Suprapubic skin (tissue), 4 donors: ENCODE measurements at regions not wholly inside any gene's neighbourhood (a gene's known extent, or its start where the extent isn't known, plus 50 kb on each side); places are given as distances from the start of the nearest gene placed in this dataset.

Experiments used
- DNase-seq, 2 donors: peaks; one replicate each; pipeline ENCODE4 v3.0.0-alpha.2; 2019; ENCODE audit warnings: low spot score in 2 of 2
- H3K27ac ChIP-seq: fragments of 200-600 bp; sonication (generic); one replicate; pipeline ENCODE4 v1.5.1; 2019
- H3K27me3 ChIP-seq: fragments of 200-600 bp; sonication (generic); one replicate; pipeline ENCODE4 v1.5.1; 2019
- H3K36me3 ChIP-seq: fragments of 200-600 bp; sonication (generic); one replicate; pipeline ENCODE4 v1.5.1; 2019
- H3K4me1 ChIP-seq: fragments of 200-600 bp; sonication (generic); one replicate; pipeline ENCODE4 v1.5.1; 2019
- H3K4me3 ChIP-seq: fragments of 200-600 bp; sonication (generic); one replicate; pipeline ENCODE4 v1.5.1; 2019; ENCODE audit warnings: mild to moderate bottlenecking
- H3K9me3 ChIP-seq: fragments of 200-600 bp; sonication (generic); one replicate; pipeline ENCODE4 v1.5.1; 2019
- EP300 ChIP-seq: sonication (generic); formaldehyde crosslinking; IDR thresholded peaks from one replicate; pipeline ENCODE4 v1.6.1; 2017; ENCODE audit warnings: antibody characterized with exemption
- POLR2A ChIP-seq, 2 donors: fragments of 450-650 bp; IDR thresholded peaks; one replicate each; pipeline ENCODE4 v1.6.1; 2017; ENCODE audit warnings: antibody characterized with exemption in 2 of 2, mild to moderate bottlenecking in 2 of 2, moderate library complexity in 2 of 2
- POLR2AphosphoS5 ChIP-seq, 3 donors: sonication (generic); formaldehyde crosslinking; IDR thresholded peaks; one replicate each; pipeline ENCODE4 v1.6.1; 2017; ENCODE audit warnings: antibody characterized with exemption in 3 of 3
- WGBS: methylation state at CpG from one replicate; pipeline ENCODE4 v1.1.5; 2018; 5-methylcytosine and 5-hydroxymethylcytosine counted together
- TF ChIP-seq, protein P1 (sequence below), 2 donors: fragments of 200-600 bp in 1 of 2; fragments of 450-650 bp in 1 of 2; sonication (generic) in 1 of 2; IDR thresholded peaks; one replicate each; pipeline ENCODE4 v1.5.1; 2016 to 2019; ENCODE audit warnings: antibody characterized with exemption in 2 of 2, mild to moderate bottlenecking in 1 of 2, moderate library complexity in 1 of 2

DNA sequence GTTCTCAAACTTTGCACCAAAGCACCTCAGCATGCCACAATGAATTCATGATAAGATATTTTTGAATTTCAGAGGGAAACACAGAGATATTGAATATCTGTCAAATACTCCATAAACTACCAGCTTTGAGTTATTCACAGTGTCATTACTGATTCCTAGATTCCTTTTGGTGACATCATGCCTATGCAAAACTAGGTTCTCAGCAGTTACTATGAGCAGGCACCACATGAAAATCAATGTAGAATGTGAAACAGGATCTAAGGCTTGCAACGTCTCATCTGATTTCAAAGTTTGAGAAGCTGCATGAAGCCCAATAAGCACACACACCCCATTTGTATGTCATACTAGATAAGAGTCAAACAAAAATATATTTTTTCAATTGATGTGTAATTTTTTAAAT lies 426.5 kb downstream of the NR2F1-AS1 start:
- H3K9me3 ChIP-seq, result no peaks in the 10 kb centered on the region
- H3K4me3 ChIP-seq, result no peak overlapping the region
- H3K36me3 ChIP-seq, result no peaks in the 10 kb centered on the region
- no peaks in the 10 kb centered on the region for H3K27me3 ChIP-seq
- no peak overlapping the region for H3K27ac ChIP-seq
- DNase-seq, result no peak
- WGBS, result 90% methylated on average over 1 of the region's 1 CpG
- TF ChIP-seq POLR2AphosphoS5 (IDR thresholded peaks at IDR 0.05), result no peak
- TF ChIP-seq POLR2A (IDR thresholded peaks at IDR 0.05), result no peak
- TF ChIP-seq EP300, result no peak
- TF ChIP-seq, protein P1, sequence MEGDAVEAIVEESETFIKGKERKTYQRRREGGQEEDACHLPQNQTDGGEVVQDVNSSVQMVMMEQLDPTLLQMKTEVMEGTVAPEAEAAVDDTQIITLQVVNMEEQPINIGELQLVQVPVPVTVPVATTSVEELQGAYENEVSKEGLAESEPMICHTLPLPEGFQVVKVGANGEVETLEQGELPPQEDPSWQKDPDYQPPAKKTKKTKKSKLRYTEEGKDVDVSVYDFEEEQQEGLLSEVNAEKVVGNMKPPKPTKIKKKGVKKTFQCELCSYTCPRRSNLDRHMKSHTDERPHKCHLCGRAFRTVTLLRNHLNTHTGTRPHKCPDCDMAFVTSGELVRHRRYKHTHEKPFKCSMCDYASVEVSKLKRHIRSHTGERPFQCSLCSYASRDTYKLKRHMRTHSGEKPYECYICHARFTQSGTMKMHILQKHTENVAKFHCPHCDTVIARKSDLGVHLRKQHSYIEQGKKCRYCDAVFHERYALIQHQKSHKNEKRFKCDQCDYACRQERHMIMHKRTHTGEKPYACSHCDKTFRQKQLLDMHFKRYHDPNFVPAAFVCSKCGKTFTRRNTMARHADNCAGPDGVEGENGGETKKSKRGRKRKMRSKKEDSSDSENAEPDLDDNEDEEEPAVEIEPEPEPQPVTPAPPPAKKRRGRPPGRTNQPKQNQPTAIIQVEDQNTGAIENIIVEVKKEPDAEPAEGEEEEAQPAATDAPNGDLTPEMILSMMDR (IDR thresholded peaks at IDR 0.05), result no peak
- H3K4me1 ChIP-seq, result no peaks in the 10 kb centered on the region

DNA sequence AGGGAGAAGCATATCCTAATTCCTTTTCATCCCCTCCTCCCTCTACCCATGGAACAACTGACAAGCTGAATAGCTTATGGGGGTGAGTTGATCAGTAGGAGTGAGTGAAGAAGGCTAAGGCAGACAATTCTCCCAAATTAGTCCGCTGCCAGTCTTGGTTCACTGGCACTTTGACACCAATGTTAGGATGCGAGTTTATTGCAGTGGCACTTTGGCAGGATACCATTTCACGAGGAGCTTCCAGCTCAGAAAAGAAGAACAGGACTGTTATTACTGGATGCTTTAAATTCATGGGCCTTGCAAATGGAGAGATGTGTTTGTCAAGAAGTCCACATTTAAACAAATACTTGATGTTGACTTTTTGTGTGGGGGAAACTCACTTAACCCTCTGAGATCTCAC lies 427.6 kb downstream of the NR2F1-AS1 start:
- WGBS, result 85% methylated on average over 3 of the region's 3 CpGs
- H3K27ac ChIP-seq, result no peak overlapping the region
- TF ChIP-seq, protein P1 (IDR thresholded peaks at IDR 0.05), result no peak
- TF ChIP-seq POLR2AphosphoS5 (IDR thresholded peaks at IDR 0.05) (no peak), POLR2A (IDR thresholded peaks at IDR 0.05) (no peak), EP300 (no peak)
- no peak overlapping the region for H3K4me3 ChIP-seq
- H3K4me1 ChIP-seq, result no peaks in the 10 kb centered on the region
- H3K36me3 ChIP-seq, result no peaks in the 10 kb centered on the region
- no peaks in the 10 kb centered on the region for H3K27me3 ChIP-seq
- no peaks in the 10 kb centered on the region for H3K9me3 ChIP-seq
- no peak for DNase-seq

DNA sequence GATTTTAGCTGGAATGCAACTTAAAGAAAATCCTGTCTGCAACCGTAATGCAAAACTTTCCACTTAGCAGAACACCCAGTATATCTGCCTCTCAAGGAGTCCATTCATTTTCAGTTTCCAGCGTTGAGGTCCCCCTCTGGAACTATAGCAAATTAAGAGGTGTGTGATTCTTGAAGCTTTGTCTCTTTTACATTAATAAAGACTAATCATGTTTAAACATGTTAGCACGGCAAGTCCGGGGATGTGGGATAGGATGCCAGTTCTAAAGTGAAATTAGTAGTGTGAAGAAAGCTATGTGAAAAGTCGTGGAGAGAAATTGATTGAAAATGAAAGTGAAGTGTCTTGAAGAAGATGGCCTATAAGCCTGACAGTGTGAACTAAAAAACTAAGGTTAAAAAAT lies 429.1 kb downstream of the NR2F1-AS1 start:
- Histone ChIP-seq H3K4me3 (no peak overlapping the region), H3K36me3 (no peaks in the 10 kb centered on the region), H3K27ac (no peak overlapping the region), H3K9me3 (no peaks in the 10 kb centered on the region), H3K27me3 (no peaks in the 10 kb centered on the region), H3K4me1 (no peaks in the 10 kb centered on the region)
- TF ChIP-seq POLR2AphosphoS5 (IDR thresholded peaks at IDR 0.05) (no peak), EP300 (no peak), POLR2A (IDR thresholded peaks at IDR 0.05) (no peak)
- TF ChIP-seq, protein P1 (IDR thresholded peaks at IDR 0.05), result no peak
- WGBS, result 43% methylated on average over 5 of the region's 5 CpGs
- DNase-seq, result no peak

DNA sequence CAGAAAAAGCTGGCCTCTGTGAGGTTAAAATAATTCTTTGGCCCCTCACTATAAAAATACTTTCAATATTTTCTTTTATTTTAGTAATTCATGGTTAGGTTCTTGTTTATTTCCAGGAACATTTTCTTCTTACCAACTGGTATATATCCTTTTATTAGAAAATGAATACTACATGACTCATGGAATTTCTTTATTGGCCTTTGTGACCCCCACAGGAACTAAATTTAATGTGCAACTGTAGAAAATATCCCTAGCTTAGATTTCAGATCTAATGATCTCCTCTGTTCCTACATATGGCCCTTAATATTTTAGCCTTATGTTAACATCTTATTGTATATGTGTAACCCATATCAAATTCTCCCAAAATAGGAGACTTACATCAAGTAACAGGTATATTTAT lies 429.9 kb downstream of the NR2F1-AS1 start:
- no peak overlapping the region for H3K4me3 ChIP-seq
- DNase-seq, result no peak
- H3K36me3 ChIP-seq, result no peaks in the 10 kb centered on the region
- H3K4me1 ChIP-seq, result no peaks in the 10 kb centered on the region
- H3K9me3 ChIP-seq, result no peaks in the 10 kb centered on the region
- no peak overlapping the region for H3K27ac ChIP-seq
- no peaks in the 10 kb centered on the region for H3K27me3 ChIP-seq
- TF ChIP-seq POLR2AphosphoS5 (IDR thresholded peaks at IDR 0.05) (no peak), POLR2A (IDR thresholded peaks at IDR 0.05) (no peak), EP300 (no peak)
- TF ChIP-seq, protein P1 (IDR thresholded peaks at IDR 0.05), result no peak

DNA sequence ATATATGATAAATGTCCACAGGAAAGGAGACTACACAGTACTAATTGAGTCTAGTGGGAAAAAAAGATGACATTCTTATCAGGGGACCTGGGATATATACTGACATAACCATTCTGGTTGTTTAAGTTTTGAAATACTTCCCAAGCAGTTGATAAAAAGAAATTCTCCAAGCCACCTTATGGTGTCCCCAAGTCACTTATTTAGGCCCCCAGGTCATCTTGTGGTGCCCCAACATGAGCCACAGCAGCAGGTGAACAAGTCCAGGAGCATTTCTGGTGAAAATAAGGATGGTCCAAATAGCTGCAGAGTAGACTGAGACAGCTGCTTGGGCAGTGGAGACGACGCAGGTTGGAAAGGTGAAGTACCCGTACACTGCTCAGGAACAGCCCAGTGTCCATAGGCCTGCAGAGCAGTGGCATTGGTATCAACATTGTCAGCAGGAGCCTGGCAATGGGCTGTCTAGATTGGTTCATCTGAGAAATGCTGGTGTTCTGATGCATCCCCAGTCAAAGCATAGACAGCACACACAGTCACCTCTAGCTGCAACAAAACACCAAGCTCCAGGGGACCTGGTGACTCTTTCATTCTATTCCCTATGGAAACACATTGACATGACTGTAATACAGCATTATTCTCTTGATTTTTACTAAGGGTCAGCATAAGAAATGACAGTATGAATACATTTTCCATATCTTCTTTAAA lies 430.6 kb downstream of the NR2F1-AS1 start:
- no peak overlapping the region for H3K27ac ChIP-seq
- H3K9me3 ChIP-seq, result no peaks in the 10 kb centered on the region
- no peaks in the 10 kb centered on the region for H3K27me3 ChIP-seq
- no peaks in the 10 kb centered on the region for H3K36me3 ChIP-seq
- WGBS, result no CpG with 5 or more reads among the region's 3 CpGs
- TF ChIP-seq, protein P1 (IDR thresholded peaks at IDR 0.05), result no peak
- no peak for TF ChIP-seq POLR2A (IDR thresholded peaks at IDR 0.05)
- TF ChIP-seq POLR2AphosphoS5 (IDR thresholded peaks at IDR 0.05), result no peak
- TF ChIP-seq EP300, result no peak
- H3K4me1 ChIP-seq, result no peaks in the 10 kb centered on the region
- H3K4me3 ChIP-seq, result no peak overlapping the region
- no peak for DNase-seq
